Psoas muscle (tissue), 7 donors: ENCODE measurements at regions not wholly inside any gene's neighbourhood (a gene's known extent, or its start where the extent isn't known, plus 50 kb on each side); places are given as distances from the start of the nearest gene placed in this dataset.

ENCODE experiments used
- ATAC-seq, 4 donors: fragments of 200-7000 bp; cut with Tn5 transposase; one replicate each; pipeline ENCODE4 v1.9.1; 2020; ENCODE audit warnings: moderate library complexity in 3 of 4, mild to moderate bottlenecking in 2 of 4
- DNase-seq, 2 donors: peaks; one replicate each; pipeline ENCODE4 v3.0.0-alpha.2; 2020
- H3K27ac ChIP-seq: fragments of 200-600 bp; one replicate; pipeline ENCODE4 v1.8.0; 2022
- H3K27me3 ChIP-seq, 3 donors: fragments of 200-600 bp in 1 of 3; one replicate each; pipeline versions ENCODE4 v1.6.1 to v1.8.0; 2013 to 2022; ENCODE audit warnings: low read length in 2 of 3, mild to moderate bottlenecking in 2 of 3, moderate library complexity in 1 of 3; ENCODE audit not compliant: insufficient read depth in 3 of 3
- H3K36me3 ChIP-seq, 2 donors: fragments of 200-600 bp in 1 of 2; one replicate each; pipeline versions ENCODE4 v1.6.1 to v1.8.0; 2013 to 2022; ENCODE audit warnings: low read depth in 1 of 2, mild to moderate bottlenecking in 1 of 2, moderate library complexity in 1 of 2; ENCODE audit not compliant: insufficient read depth in 1 of 2
- H3K4me1 ChIP-seq: fragments of 200-600 bp; one replicate; pipeline ENCODE4 v1.8.0; 2022
- H3K4me3 ChIP-seq: fragments of 200-600 bp; one replicate; pipeline ENCODE4 v1.8.0; 2022; ENCODE audit warnings: mild to moderate bottlenecking
- H3K9me3 ChIP-seq: fragments of 200-600 bp; one replicate; pipeline ENCODE4 v1.8.0; 2022
- WGBS, 3 donors: extraction: QIAGEN DNeasy Blood & Tissue Kit; methylation state at CpG; one replicate each; pipeline versions ENCODE4 v1.1.6 to v1.1.7; 2013; 5-methylcytosine and 5-hydroxymethylcytosine counted together
- intact Hi-C, 2 donors: fragments of 100-400 bp; cut with DNase I; formaldehyde crosslinking; loops; one replicate each; pipeline versions ENCODE4 v1.11.0 to v1.14.2; 2022
- TF ChIP-seq, protein P1 (sequence below): fragments of 200-600 bp; IDR thresholded peaks from one replicate; pipeline ENCODE4 v1.8.0; 2022; ENCODE audit warnings: antibody characterized with exemption
- donor health status: healthy with polysubstance abuse.
- donor health status: DM: no; HTN: no; CAD: no; lungs with moderate emphysema.
- donor health status: Bipolar disorder and iron deficiency.
- donor health status: healthy.
- donor health status: DM: yes; HTN: yes; CAD: no.
- donor health status: DM: no; HTN: no; CAD: no.
- donor health status: DM: yes; HTN: yes; CAD: no.

DNA sequence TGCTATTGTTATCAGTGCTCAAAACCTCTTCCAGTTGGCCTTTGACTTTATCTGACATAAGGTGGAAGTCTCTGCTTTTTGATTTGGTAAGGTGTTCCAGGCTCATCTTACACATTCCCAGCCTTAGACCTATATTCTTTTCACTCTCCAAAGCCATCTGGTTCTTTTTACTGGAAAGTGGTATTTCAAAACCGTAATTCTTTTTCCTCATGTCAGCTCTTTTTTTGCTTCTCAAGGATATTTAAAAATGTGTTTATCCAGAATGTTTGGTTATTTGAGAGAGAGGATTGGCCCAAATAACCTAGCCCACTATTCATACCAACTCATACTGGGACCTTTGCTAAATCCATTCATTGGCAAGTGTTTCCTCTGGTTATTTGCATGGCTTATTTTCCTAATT lies 411.2 kb upstream of the PIK3C3 start:
- no peak overlapping the region for H3K4me3 ChIP-seq
- DNase-seq (no peak), ATAC-seq (no peak)
- H3K27ac ChIP-seq: no peak overlapping the region
- 39 to 54% (median 46%) methylated on average over 1 of the region's 1 CpG for WGBS, 3 donors
- intact Hi-C loops: loop anchor here in 1 of 2 donors (2.0 kb wide), 1 partner anchor 21 kb away; no protein-coding TSS in a partner anchor
- no peaks in the 10 kb centered on the region for H3K4me1 ChIP-seq
- TF ChIP-seq, protein P1, sequence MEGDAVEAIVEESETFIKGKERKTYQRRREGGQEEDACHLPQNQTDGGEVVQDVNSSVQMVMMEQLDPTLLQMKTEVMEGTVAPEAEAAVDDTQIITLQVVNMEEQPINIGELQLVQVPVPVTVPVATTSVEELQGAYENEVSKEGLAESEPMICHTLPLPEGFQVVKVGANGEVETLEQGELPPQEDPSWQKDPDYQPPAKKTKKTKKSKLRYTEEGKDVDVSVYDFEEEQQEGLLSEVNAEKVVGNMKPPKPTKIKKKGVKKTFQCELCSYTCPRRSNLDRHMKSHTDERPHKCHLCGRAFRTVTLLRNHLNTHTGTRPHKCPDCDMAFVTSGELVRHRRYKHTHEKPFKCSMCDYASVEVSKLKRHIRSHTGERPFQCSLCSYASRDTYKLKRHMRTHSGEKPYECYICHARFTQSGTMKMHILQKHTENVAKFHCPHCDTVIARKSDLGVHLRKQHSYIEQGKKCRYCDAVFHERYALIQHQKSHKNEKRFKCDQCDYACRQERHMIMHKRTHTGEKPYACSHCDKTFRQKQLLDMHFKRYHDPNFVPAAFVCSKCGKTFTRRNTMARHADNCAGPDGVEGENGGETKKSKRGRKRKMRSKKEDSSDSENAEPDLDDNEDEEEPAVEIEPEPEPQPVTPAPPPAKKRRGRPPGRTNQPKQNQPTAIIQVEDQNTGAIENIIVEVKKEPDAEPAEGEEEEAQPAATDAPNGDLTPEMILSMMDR: no peak
- H3K27me3 ChIP-seq: peaks cover 0 to 2% (median 0%) of the 10 kb centered on the region in 3 donors
- H3K36me3 ChIP-seq: no peaks in the 10 kb centered on the region
- H3K9me3 ChIP-seq: no peaks in the 10 kb centered on the region

DNA sequence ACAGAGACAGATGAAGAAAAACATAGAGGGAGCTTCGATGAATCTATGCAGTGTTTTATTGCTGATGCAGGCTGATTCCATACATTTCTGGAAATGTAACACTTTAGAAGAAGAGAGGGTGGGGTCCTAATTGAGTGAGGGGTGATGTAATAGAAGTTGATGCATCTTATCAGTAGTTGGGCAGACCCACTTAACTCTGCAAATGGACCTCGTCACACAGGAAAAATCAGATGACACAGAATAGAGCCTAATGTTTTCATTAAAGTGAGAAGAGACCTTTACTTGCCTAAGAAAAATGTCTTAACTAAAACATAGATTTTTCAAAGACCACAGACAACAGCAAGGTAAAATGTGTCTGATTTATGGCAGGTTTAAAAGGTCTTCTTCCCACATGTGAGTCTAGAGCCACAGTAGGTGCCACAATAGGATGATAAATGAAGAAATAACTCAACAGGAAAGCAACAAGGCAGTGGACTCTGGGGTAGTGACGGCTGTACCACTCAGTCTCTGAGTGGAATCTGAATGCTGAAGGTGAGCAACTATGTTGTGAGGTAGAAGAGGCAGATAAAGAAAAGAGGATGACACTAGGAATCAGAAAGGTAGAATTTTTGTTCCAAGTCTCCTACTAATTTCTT lies 414.7 kb upstream of the PIK3C3 start:
- no peaks in the 10 kb centered on the region for H3K9me3 ChIP-seq
- intact Hi-C loops: no loop called here
- WGBS, 3 donors: 73 to 87% (median 77%) methylated on average over 3 of the region's 3 CpGs

DNA sequence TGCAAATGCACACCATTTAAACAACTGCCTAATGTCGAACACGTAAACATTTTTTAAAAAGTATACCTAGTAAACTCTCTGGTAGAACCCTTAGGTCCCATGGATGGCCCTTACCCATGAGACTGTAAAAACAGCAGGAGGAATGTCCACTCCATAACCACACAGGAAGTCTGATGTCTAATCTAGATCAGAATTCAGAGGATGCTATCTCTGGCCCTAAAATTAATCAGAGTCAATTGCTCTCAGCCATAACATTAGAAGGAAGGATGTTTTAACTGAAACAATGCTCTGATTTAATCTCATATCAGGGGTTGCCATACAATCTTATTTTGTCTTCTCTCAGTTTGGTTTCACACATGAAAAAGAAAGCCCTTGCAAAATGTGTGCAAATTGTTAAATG lies 416.3 kb upstream of the PIK3C3 start:
- ATAC-seq (no peak), DNase-seq (no peak)
- Histone ChIP-seq H3K36me3 (no peaks in the 10 kb centered on the region), H3K9me3 (no peaks in the 10 kb centered on the region), H3K4me3 (no peak overlapping the region), H3K27me3 (no peaks in the 10 kb centered on the region), H3K27ac (no peak overlapping the region), H3K4me1 (no peaks in the 10 kb centered on the region)
- WGBS, 3 donors: 81 to 86% (median 84%) methylated on average over 2 of the region's 2 CpGs
- intact Hi-C loops: no loop called here
- TF ChIP-seq, protein P1: no peak

More for the DNA sequence above, 414.7 kb upstream of the PIK3C3 start:
- TF ChIP-seq, protein P1: no peak
- ATAC-seq (no peak), DNase-seq (no peak)
- no peaks in the 10 kb centered on the region for H3K27me3 ChIP-seq
- no peak overlapping the region for H3K4me3 ChIP-seq
- no peak overlapping the region for H3K27ac ChIP-seq
- H3K4me1 ChIP-seq: no peaks in the 10 kb centered on the region
- no peaks in the 10 kb centered on the region for H3K36me3 ChIP-seq

DNA sequence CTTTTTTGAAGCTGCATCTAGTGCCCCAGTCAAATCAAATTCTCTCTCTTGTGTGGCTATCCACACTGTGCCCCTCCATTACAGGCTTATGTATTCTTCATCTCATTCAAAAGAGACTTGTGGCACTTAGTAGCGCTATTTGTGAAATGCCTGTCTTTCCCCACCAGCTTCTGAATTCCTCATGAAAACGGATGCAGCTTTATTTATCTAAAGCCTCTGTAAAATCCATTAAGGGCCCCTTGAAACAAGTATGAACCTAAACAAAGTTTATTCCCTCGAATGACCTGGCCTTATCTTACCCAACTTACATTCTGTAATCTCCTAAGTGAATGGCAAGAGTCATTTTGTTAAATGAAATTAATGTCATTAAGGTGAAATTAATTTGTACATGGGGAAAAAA lies 417.4 kb upstream of the PIK3C3 start:
- DNase-seq (no peak), ATAC-seq (no peak)
- TF ChIP-seq, protein P1: no peak
- 24 to 32% (median 30%) methylated on average over 3 of the region's 3 CpGs for WGBS, 3 donors
- Histone ChIP-seq H3K27ac (no peak overlapping the region), H3K4me3 (no peak overlapping the region), H3K4me1 (no peaks in the 10 kb centered on the region), H3K27me3 (no peaks in the 10 kb centered on the region), H3K36me3 (no peaks in the 10 kb centered on the region), H3K9me3 (no peaks in the 10 kb centered on the region)
- intact Hi-C loops: no loop called here
